ENCODE measurements at regions not wholly inside any gene's neighbourhood (a gene's known extent, or its start where the extent isn't known, plus 50 kb on each side); places are given as distances from the start of the nearest gene placed in this dataset.
A peak's percentile ranks its signal among the peaks of the same experiment; 100 is the strongest.

- Histone ChIP-seq H3K4me3 (no peak overlapping the region), H3K27me3 (ENCODE audit: insufficient read depth in 3 of 3, low read length in 2 of 3) (no peaks in the 10 kb centered on the region), H3K27ac (no peak overlapping the region), H3K4me1 (no peaks in the 10 kb centered on the region), H3K36me3 (ENCODE audit: insufficient read depth in 1 of 2, low read depth in 1 of 2) (no peaks in the 10 kb centered on the region), H3K9me3 (no peaks in the 10 kb centered on the region)
- no peak for TF ChIP-seq CTCF (IDR thresholded peaks at IDR 0.05)
- ATAC-seq = no peak
- 62 to 79% (median 70%) methylated on average over 1 of the region's 1 CpG for WGBS, 3 donors
- intact Hi-C loops (cut with DNase I) = no loop called here
- no peak for DNase-seq
Measured at GRCh38 chr6:48325701-48326100, 214.7 kb upstream of the PTCHD4 start.

GRCh38 chr6:48318670-48319069, 207.7 kb upstream of the PTCHD4 start:
- H3K4me1 ChIP-seq = no peaks in the 10 kb centered on the region
- H3K9me3 ChIP-seq = no peaks in the 10 kb centered on the region
- ATAC-seq (no peak), DNase-seq (peak in 1 of 2 donors; percentile 22)
- H3K27ac ChIP-seq = no peak overlapping the region
- 79 to 81% (median 80%) methylated on average over 5 of the region's 5 CpGs for WGBS, 3 donors
- no peak overlapping the region for H3K4me3 ChIP-seq
- intact Hi-C loops (cut with DNase I) = no loop called here
- TF ChIP-seq CTCF (IDR thresholded peaks at IDR 0.05) = no peak
- no peaks in the 10 kb centered on the region for H3K27me3 ChIP-seq (ENCODE audit: insufficient read depth in 3 of 3, low read length in 2 of 3)
- H3K36me3 ChIP-seq (ENCODE audit: insufficient read depth in 1 of 2, low read depth in 1 of 2) = no peaks in the 10 kb centered on the region

- 72 to 81% (median 80%) methylated on average over 1 of the region's 1 CpG for WGBS, 3 donors
- intact Hi-C loops (cut with DNase I) = no loop called here
- H3K27me3 ChIP-seq (ENCODE audit: insufficient read depth in 3 of 3, low read length in 2 of 3) = no peaks in the 10 kb centered on the region
- no peak overlapping the region for H3K27ac ChIP-seq
- no peak for DNase-seq
- no peaks in the 10 kb centered on the region for H3K36me3 ChIP-seq (ENCODE audit: insufficient read depth in 1 of 2, low read depth in 1 of 2)
- H3K4me1 ChIP-seq = no peaks in the 10 kb centered on the region
- no peak for ATAC-seq
- H3K4me3 ChIP-seq = no peak overlapping the region
- H3K9me3 ChIP-seq = no peaks in the 10 kb centered on the region
- TF ChIP-seq CTCF (IDR thresholded peaks at IDR 0.05) = no peak
Measured at GRCh38 chr6:48315915-48316314, 204.9 kb upstream of the PTCHD4 start.

- ATAC-seq = no peak
- no peaks in the 10 kb centered on the region for H3K36me3 ChIP-seq (ENCODE audit: insufficient read depth in 1 of 2, low read depth in 1 of 2)
- H3K27ac ChIP-seq = no peak overlapping the region
- DNase-seq = no peak
- no peaks in the 10 kb centered on the region for H3K27me3 ChIP-seq (ENCODE audit: insufficient read depth in 3 of 3, low read length in 2 of 3)
- no peak for TF ChIP-seq CTCF (IDR thresholded peaks at IDR 0.05)
- 61 to 74% (median 68%) methylated on average over 5 of the region's 5 CpGs for WGBS, 3 donors
- no peak overlapping the region for H3K4me3 ChIP-seq
- no peaks in the 10 kb centered on the region for H3K4me1 ChIP-seq
- H3K9me3 ChIP-seq = no peaks in the 10 kb centered on the region
- intact Hi-C loops (cut with DNase I) = no loop called here
Measured at GRCh38 chr6:48315051-48315719, 204.2 kb upstream of the PTCHD4 start.

- H3K4me3 ChIP-seq = no peak overlapping the region
- no peak for DNase-seq
- no peak overlapping the region for H3K27ac ChIP-seq
- H3K36me3 ChIP-seq (ENCODE audit: insufficient read depth in 1 of 2, low read depth in 1 of 2) = no peaks in the 10 kb centered on the region
- H3K4me1 ChIP-seq = no peaks in the 10 kb centered on the region
- no peak for ATAC-seq
- intact Hi-C loops (cut with DNase I) = no loop called here
- no peak for TF ChIP-seq CTCF (IDR thresholded peaks at IDR 0.05)
- no peaks in the 10 kb centered on the region for H3K27me3 ChIP-seq (ENCODE audit: insufficient read depth in 3 of 3, low read length in 2 of 3)
- H3K9me3 ChIP-seq = no peaks in the 10 kb centered on the region
Measured at GRCh38 chr6:48311301-48311700, 200.3 kb upstream of the PTCHD4 start.

All from psoas muscle (tissue), 7 donors.